Loucy (cell line): ENCODE measurements at regions not wholly inside any gene's neighbourhood (a gene's known extent, or its start where the extent isn't known, plus 50 kb on each side); places are given as distances from the start of the nearest gene placed in this dataset.

Experiments used
- H2AFZ ChIP-seq: fragments of 200-600 bp; sonication (generic); 2 replicates; pipeline ENCODE4 v1.6.0; 2016; ENCODE audit warnings: antibody characterized with exemption, mild to moderate bottlenecking, low read length, moderate library complexity
- H3F3A ChIP-seq: fragments of 200-600 bp; 2 replicates; pipeline ENCODE4 v1.6.0; 2016; ENCODE audit warnings: antibody characterized with exemption, low read depth, mild to moderate bottlenecking
- H3K27me3 ChIP-seq: fragments of 200-600 bp; sonication (generic); 2 replicates; pipeline ENCODE4 v1.6.1; 2014; ENCODE audit warnings: low read length, mild to moderate bottlenecking; ENCODE audit not compliant: insufficient read depth, poor library complexity, severe bottlenecking
- H3K36me3 ChIP-seq: fragments of 200-600 bp; sonication (generic); 2 replicates; pipeline ENCODE4 v1.6.1; 2016; ENCODE audit warnings: low read length; ENCODE audit not compliant: insufficient read depth
- H3K4me1 ChIP-seq: fragments of 200-600 bp; sonication (generic); 2 replicates; pipeline ENCODE4 v1.5.1; 2014; ENCODE audit warnings: low read length, mild to moderate bottlenecking; ENCODE audit not compliant: insufficient read depth, poor library complexity, severe bottlenecking
- H3K4me2 ChIP-seq: fragments of 200-600 bp; sonication (generic); 2 replicates; pipeline ENCODE4 v1.6.0; 2014; ENCODE audit warnings: antibody characterized with exemption, low read length, low read depth, mild to moderate bottlenecking; ENCODE audit not compliant: poor library complexity, severe bottlenecking
- H3K4me3 ChIP-seq: fragments of 200-600 bp; sonication (generic); 2 replicates; pipeline ENCODE4 v1.5.1; 2014; ENCODE audit warnings: low read length, mild to moderate bottlenecking, mixed read lengths; ENCODE audit not compliant: poor library complexity, severe bottlenecking
- H3K79me2 ChIP-seq: fragments of 200-600 bp; sonication (generic); 2 replicates; pipeline ENCODE4 v1.6.1; 2014; ENCODE audit warnings: low read length; ENCODE audit not compliant: insufficient read depth
- H3K9ac ChIP-seq: fragments of 200-600 bp; sonication (generic); 2 replicates; pipeline ENCODE4 v1.6.0; 2014; ENCODE audit warnings: mild to moderate bottlenecking, low read depth, low read length, moderate library complexity; ENCODE audit not compliant: poor library complexity, severe bottlenecking
- H3K9me2 ChIP-seq: fragments of 200-600 bp; sonication (generic); replicated peaks from 2 replicates; pipeline ENCODE4 v1.6.1; 2016; ENCODE audit warnings: low read depth, low read length, mixed read lengths
- H3K9me3 ChIP-seq: fragments of 200-600 bp; sonication (generic); 2 replicates; pipeline ENCODE4 v1.6.1; 2014; ENCODE audit warnings: mild to moderate bottlenecking, antibody characterized with exemption, low read length, low read depth; ENCODE audit not compliant: insufficient read depth
- H4K20me1 ChIP-seq: fragments of 200-600 bp; sonication (generic); 2 replicates; pipeline ENCODE4 v1.6.0; 2014; ENCODE audit warnings: antibody characterized with exemption, low read length, mild to moderate bottlenecking; ENCODE audit not compliant: insufficient read depth, poor library complexity, severe bottlenecking
- CTCF ChIP-seq: fragments of 200-600 bp; sonication (generic); conservative IDR thresholded peaks from 2 replicates; pipeline ENCODE4 v1.5.1; 2014; ENCODE audit warnings: mild to moderate bottlenecking, antibody characterized with exemption, low read length
- EZH2phosphoT487 ChIP-seq: fragments of 200-600 bp; IDR thresholded peaks from 2 replicates; pipeline ENCODE4 v1.6.1; 2018; ENCODE audit warnings: antibody characterized with exemption, mild to moderate bottlenecking, moderate library complexity, borderline replicate concordance

GRCh38 chr4:153045111-153045982 lies 109.2 kb downstream of the FHDC1 start:
- Histone ChIP-seq H3K36me3 (no peaks in the 10 kb centered on the region), H3K4me3 (no peak overlapping the region), H4K20me1 (no peaks in the 10 kb centered on the region), H3K27me3 (no peaks in the 10 kb centered on the region), H3K4me2 (no peak overlapping the region), H2AFZ (no peak overlapping the region), H3K9ac (no peak overlapping the region), H3K9me3 (no peaks in the 10 kb centered on the region), H3K79me2 (no peaks in the 10 kb centered on the region), H3K9me2 (no peaks in the 10 kb centered on the region), H3F3A (no peaks in the 10 kb centered on the region), H3K4me1 (no peaks in the 10 kb centered on the region)
- TF ChIP-seq EZH2phosphoT487 (no peak), CTCF (no peak)

GRCh38 chr4:153058671-153059060 lies 122.5 kb downstream of the FHDC1 start:
- Histone ChIP-seq H2AFZ (no peak overlapping the region), H3F3A (no peaks in the 10 kb centered on the region), H3K4me2 (no peak overlapping the region), H3K4me3 (no peak overlapping the region), H4K20me1 (no peaks in the 10 kb centered on the region), H3K9ac (no peak overlapping the region), H3K9me3 (no peaks in the 10 kb centered on the region), H3K27me3 (no peaks in the 10 kb centered on the region), H3K79me2 (no peaks in the 10 kb centered on the region), H3K9me2 (no peaks in the 10 kb centered on the region), H3K4me1 (peaks cover 28% of the 10 kb centered on the region), H3K36me3 (no peaks in the 10 kb centered on the region)
- TF ChIP-seq CTCF (no peak), EZH2phosphoT487 (no peak)

GRCh38 chr4:153060196-153060595 lies 124.1 kb downstream of the FHDC1 start:
- no peaks in the 10 kb centered on the region for H3K36me3 ChIP-seq
- no peaks in the 10 kb centered on the region for H4K20me1 ChIP-seq
- H2AFZ ChIP-seq: no peak overlapping the region
- no peaks in the 10 kb centered on the region for H3K9me3 ChIP-seq
- H3F3A ChIP-seq: no peaks in the 10 kb centered on the region
- no peaks in the 10 kb centered on the region for H3K79me2 ChIP-seq
- no peaks in the 10 kb centered on the region for H3K27me3 ChIP-seq
- H3K4me3 ChIP-seq: no peak overlapping the region
- no peak overlapping the region for H3K4me2 ChIP-seq
- H3K4me1 ChIP-seq: peaks cover 28% of the 10 kb centered on the region
- no peak overlapping the region for H3K9ac ChIP-seq
- TF ChIP-seq EZH2phosphoT487: no peak
- no peak for TF ChIP-seq CTCF
- H3K9me2 ChIP-seq: no peaks in the 10 kb centered on the region
